ENCODE measurements at regions not wholly inside any gene's neighbourhood (a gene's known extent, or its start where the extent isn't known, plus 50 kb on each side); places are given as distances from the start of the nearest gene placed in this dataset.

- Mint-ChIP-seq H3K4me1 (peaks cover 5% of the 10 kb centered on the region), H3K27ac (ENCODE audit: unreplicated experiment) (no peak overlapping the region), H3K27me3 (ENCODE audit: low read depth) (no peaks in the 10 kb centered on the region), H3K36me3 (ENCODE audit: low read depth) (no peaks in the 10 kb centered on the region), H3K4me3 (no peak overlapping the region), H3K9me3 (peaks cover 3% of the 10 kb centered on the region)
- no peak for DNase-seq (ENCODE audit: low read depth, low spot score)
- no peak for TF ChIP-seq CTCF (conservative IDR thresholded peaks at IDR 0.05)
Measured at GRCh38 chr1:228853191-228853590, 117.9 kb downstream of the RHOU start.

GRCh38 chr1:228853637-228854036 is 118.4 kb downstream of the RHOU start:
- DNase-seq (ENCODE audit: low read depth, low spot score) = no peak
- Mint-ChIP-seq H3K27me3 (ENCODE audit: low read depth) (no peaks in the 10 kb centered on the region), H3K4me1 (peaks cover 5% of the 10 kb centered on the region), H3K4me3 (no peak overlapping the region), H3K36me3 (ENCODE audit: low read depth) (no peaks in the 10 kb centered on the region), H3K27ac (ENCODE audit: unreplicated experiment) (no peak overlapping the region), H3K9me3 (peaks cover 3% of the 10 kb centered on the region)
- no peak for TF ChIP-seq CTCF (conservative IDR thresholded peaks at IDR 0.05)

- TF ChIP-seq CTCF (conservative IDR thresholded peaks at IDR 0.05) = no peak
- DNase-seq (ENCODE audit: low read depth, low spot score) = no peak
Measured at GRCh38 chr1:228854907-228855306, 119.6 kb downstream of the RHOU start.

GRCh38 chr1:228857611-228858010 is 122.3 kb downstream of the RHOU start:
- no peak for DNase-seq (ENCODE audit: low read depth, low spot score)
- H3K4me1 Mint-ChIP-seq = peaks cover 12% of the 10 kb centered on the region
- H3K36me3 Mint-ChIP-seq (ENCODE audit: low read depth) = no peaks in the 10 kb centered on the region
- H3K27me3 Mint-ChIP-seq (ENCODE audit: low read depth) = no peaks in the 10 kb centered on the region
- peaks cover 3% of the 10 kb centered on the region for H3K9me3 Mint-ChIP-seq
- no peak overlapping the region for H3K27ac Mint-ChIP-seq (ENCODE audit: unreplicated experiment)
- H3K4me3 Mint-ChIP-seq = no peak overlapping the region
- TF ChIP-seq CTCF (conservative IDR thresholded peaks at IDR 0.05) = no peak

More at GRCh38 chr1:228854907-228855306, 119.6 kb downstream of the RHOU start:
- H3K36me3 Mint-ChIP-seq (ENCODE audit: low read depth) = no peaks in the 10 kb centered on the region
- H3K4me1 Mint-ChIP-seq = peaks cover 4% of the 10 kb centered on the region
- H3K4me3 Mint-ChIP-seq = no peak overlapping the region
- peaks cover 3% of the 10 kb centered on the region for H3K9me3 Mint-ChIP-seq
- H3K27ac Mint-ChIP-seq (ENCODE audit: unreplicated experiment) = no peak overlapping the region
- H3K27me3 Mint-ChIP-seq (ENCODE audit: low read depth) = no peaks in the 10 kb centered on the region

- peaks cover 38% of the 10 kb centered on the region for H3K4me1 Mint-ChIP-seq
Measured at GRCh38 chr1:228860911-228861831, 125.9 kb downstream of the RHOU start.

More at GRCh38 chr1:228860911-228861831, 125.9 kb downstream of the RHOU start:
- no peak for DNase-seq (ENCODE audit: low read depth, low spot score)
- no peak for TF ChIP-seq CTCF (conservative IDR thresholded peaks at IDR 0.05)
- Mint-ChIP-seq H3K27me3 (ENCODE audit: low read depth) (no peaks in the 10 kb centered on the region), H3K27ac (ENCODE audit: unreplicated experiment) (peak overlapping the region; percentile 20), H3K9me3 (no peaks in the 10 kb centered on the region), H3K4me3 (no peak overlapping the region), H3K36me3 (ENCODE audit: low read depth) (no peaks in the 10 kb centered on the region)

Data from neural crest cell (in vitro differentiated cells).